K562 (cell line): ENCODE measurements at regions not wholly inside any gene's neighbourhood (a gene's known extent, or its start where the extent isn't known, plus 50 kb on each side); places are given as distances from the start of the nearest gene placed in this dataset.

ENCODE experiments used
- MITF ChIP-seq: IDR thresholded peaks from 2 replicates; pipeline ENCODE4 v1.6.1; 2014; ENCODE audit warnings: antibody characterized with exemption
- POLR2AphosphoS5 ChIP-seq: IDR thresholded peaks from 2 replicates; pipeline ENCODE4 v1.6.1; 2011; ENCODE audit warnings: mild to moderate bottlenecking, low read depth, low read length, moderate library complexity; ENCODE audit not compliant: control insufficient read depth, insufficient read depth
- PPARD ChIP-seq: fragments of 250-450 bp; sonication (Bioruptor Pico); IDR thresholded peaks from 2 replicates; pipeline ENCODE4 v1.8.0; 2022; ENCODE audit warnings: inconsistent platforms, mild to moderate bottlenecking, moderate library complexity
- YY1 ChIP-seq, 3 experiments: IDR thresholded peaks; 2 replicates each; pipeline ENCODE4 v1.6.1; 2011; ENCODE audit warnings: low read length in 2 of 3, mild to moderate bottlenecking in 2 of 3, moderate library complexity in 2 of 3, borderline replicate concordance in 1 of 3, control low read depth in 1 of 3, low read depth in 1 of 3; ENCODE audit not compliant: insufficient read depth in 3 of 3, insufficient replicate concordance in 2 of 3, control insufficient read depth in 1 of 3, insufficient read length in 1 of 3; ENCODE audit errors: extremely low read depth in 1 of 3
- ZBTB11 ChIP-seq, 3 experiments: fragments of 200-800 bp in 1 of 3; fragments of 250-450 bp in 1 of 3; fragments of 450-650 bp in 1 of 3; sonication (Bioruptor Pico) in 1 of 3; sonication (Bioruptor generic) in 1 of 3; formaldehyde crosslinking in 1 of 3; IDR thresholded peaks; 2 replicates each; pipeline versions ENCODE4 v1.6.1 to v1.8.0; 2016 to 2022; ENCODE audit warnings: mild to moderate bottlenecking in 2 of 3, missing genetic modification characterization in 2 of 3, missing compliant biosample characterization in 1 of 3, moderate library complexity in 1 of 3

GRCh38 chr16:16905850-16906249 is 526.9 kb downstream of the NPIPA7 start (continued):
- TF ChIP-seq ZBTB11 (CRISPR knock-in tag; IDR thresholded peaks at IDR 0.05) (no peak), MITF (no peak), YY1 (IDR thresholded peaks at IDR 0.05; ENCODE audit: borderline replicate concordance in 1 of 3, control insufficient read depth in 1 of 3, extremely low read depth in 1 of 3, insufficient read depth in 3 of 3, insufficient read length in 1 of 3, insufficient replicate concordance in 2 of 3, low read depth in 1 of 3, low read length in 2 of 3) (peak in 1 of 3 experiments; percentile 39), POLR2AphosphoS5 (peak; percentile 52; the same call in 1 of the 2 replicates), PPARD (CRISPR knock-in tag) (no peak)
- TF ChIP-seq, all 486 proteins: peak for 23
